ENCODE measurements at regions not wholly inside any gene's neighbourhood (a gene's known extent, or its start where the extent isn't known, plus 50 kb on each side); places are given as distances from the start of the nearest gene placed in this dataset.

DNA sequence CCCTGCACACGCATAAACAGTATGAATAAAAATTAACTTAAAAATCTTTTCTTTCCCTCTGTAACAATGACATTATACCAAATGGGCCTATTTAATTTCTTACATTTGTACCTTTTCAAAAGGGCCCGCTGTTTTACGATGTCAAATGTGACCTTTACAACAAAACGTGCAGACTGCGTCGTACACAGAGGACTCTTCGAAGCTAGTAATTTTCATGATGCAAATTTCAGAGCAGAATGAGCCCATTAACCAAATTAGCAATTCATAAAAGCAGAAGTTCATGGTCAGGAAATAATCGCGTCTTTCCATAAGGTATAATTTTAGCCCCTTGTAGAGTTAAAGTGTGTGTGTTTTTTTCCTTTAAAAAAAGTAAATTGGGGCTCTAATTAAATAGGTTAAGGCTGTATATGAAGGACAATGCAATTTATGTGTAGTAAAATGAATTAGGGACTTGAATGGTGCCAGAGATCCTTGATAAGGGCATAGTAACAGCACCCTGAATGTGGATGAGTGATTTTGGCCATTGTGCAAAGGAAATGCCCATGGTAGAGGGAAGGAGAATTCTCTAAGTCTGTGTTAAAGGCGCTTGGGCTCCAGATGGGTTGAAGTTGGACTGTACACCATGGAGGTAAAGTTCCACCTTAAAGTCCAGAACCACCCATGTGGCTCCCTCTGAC lies 546.4 kb upstream of the EEF2KMT start:
- DNase-seq (ENCODE audit: low spot score), result no peak

DNA sequence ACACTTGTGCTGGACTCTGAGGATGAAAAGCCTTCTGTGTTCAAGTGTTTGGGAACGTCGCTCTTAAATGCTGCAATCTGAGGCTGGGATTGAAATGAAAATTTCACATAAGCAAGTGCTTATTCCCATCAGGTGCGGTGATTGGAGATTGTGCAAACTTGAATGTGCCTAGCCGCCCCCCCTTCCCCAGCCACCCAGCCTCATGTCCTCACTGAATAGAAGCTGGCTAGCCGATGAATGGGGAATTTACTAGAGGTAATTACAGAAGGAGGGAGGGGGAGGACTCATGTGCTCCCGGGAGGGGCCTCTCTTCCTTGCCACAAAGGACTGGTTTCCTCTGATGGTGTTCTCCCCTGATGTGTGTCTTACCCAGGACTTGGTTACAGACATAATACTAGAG lies 544.8 kb upstream of the EEF2KMT start:
- DNase-seq (ENCODE audit: low spot score), result no peak

DNA sequence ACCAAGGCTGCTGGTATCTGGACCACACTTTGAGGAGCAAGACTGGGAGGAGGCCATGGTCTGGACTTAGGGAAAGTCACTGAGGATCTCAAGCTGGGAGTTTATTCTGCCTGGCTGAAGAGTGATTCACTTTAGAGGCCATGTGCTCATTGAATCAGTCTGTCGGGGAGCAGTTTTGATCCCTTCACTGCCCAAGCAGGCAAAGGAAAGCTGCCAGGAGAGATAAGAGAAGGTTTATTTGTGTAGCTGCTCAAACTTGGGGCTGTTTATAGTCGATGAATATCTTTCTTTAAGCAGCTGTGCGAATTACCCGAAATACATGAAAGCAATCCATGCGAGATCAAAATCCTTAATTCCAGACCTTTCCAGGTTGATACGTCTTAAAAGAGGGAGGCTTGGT lies 544.4 kb upstream of the EEF2KMT start:
- DNase-seq (ENCODE audit: low spot score), result no peak

DNA sequence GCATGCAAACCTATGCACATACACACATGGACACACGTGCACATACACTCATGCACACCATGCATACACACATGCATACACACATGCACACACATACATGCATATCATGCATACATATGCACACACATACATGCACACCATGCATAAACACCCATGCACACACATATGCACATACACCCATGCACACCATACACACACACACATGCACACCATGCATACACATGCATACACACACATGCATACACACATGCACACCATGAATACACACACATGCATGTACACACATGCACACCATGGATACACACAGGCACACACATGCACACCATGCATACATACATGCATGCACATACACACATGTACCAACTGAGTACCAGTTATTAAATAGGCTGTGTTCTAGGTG lies 543.3 kb upstream of the EEF2KMT start:
- no peak for DNase-seq (ENCODE audit: low spot score)

DNA sequence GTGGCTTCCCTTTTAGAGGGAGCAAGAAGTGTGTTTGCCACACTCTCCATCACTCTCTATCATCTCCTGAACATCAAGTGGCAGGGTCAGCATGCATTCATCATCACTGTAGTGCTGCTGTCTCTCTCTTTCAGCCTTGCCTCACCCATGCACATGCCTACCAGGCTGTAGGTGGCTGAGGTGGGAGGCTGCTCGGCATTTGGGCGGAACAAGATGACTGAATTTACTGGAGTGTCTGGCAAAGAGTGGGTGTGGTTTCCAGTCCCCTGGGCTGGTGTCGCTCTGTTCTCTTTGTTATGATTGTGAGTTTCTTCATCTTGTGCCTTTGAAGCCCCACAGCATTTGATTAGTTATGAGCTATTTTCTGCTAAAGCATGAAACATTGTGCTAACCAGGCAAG lies 541.9 kb upstream of the EEF2KMT start:
- DNase-seq (ENCODE audit: low spot score), result no peak

DNA sequence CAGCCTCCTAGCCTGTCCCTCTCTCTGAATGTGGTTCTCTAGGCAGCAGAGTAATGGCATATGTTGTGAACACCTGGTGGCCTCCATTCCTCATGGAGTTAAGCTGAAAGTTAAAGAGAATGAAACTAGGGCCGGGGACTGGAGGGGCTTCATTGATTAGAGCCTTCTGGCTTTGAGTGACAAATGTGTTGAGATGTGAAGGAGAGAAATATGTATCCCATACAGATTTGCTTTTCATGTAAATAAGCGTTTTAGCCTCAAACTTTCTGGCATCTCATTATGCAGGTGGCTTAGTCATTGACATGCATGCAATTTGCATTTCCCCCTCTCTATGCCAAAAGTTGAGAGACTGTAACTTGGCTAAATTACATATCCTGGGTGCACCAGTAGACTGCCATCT lies 537.7 kb upstream of the EEF2KMT start:
- no peak for DNase-seq (ENCODE audit: low spot score)

DNA sequence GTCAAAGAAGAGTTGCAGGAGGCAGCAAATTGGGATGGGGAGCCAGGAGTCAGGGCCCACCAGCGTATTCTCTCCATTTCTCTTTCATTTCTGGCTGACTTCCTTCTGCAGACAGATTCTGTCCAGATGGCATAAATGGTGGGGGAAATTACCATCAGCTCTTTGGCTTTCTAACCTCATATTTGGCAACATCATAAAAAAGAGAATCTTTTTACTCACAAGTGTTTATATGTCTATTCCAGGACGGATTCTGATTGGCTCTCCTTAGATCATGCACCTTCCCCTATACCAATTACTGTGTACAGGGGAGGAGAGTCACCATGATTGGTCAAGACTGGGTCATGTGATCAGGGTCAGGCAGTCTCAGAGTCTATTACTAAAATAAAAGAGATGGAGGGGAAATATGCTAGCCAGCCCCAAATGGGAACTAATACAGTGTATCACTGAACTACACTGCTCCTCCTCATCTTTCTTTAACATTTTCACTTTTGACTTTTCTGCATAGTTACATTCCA lies 537.1 kb upstream of the EEF2KMT start:
- no peak for DNase-seq (ENCODE audit: low spot score)

DNA sequence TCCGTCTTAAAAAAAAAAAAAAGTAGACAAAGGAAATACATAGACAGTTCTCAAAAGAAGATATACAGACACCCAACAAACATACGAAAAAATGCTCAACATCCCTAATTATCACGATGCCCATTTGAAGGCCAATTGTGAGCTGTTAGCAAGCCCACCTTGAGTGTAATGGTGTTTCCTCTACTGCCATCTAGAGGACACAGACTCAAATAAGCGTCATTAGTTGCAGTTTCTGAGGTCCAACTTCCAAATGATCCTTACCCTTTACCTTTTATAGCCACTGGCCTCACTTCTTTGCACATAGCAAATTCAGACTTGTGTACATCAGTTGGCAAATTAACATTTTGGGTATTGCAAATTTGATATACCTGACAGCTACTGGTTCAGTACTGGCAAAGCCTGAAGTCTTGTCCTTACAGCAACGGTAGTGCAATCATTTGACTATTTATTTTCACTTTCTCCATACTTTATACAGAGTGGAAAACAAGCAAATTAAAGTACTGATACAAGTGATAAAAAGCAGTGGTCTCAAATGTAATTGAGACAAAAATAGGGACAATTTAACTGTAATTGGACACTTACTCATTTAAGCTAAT lies 536.3 kb upstream of the EEF2KMT start:
- DNase-seq (ENCODE audit: low spot score), result no peak

DNA sequence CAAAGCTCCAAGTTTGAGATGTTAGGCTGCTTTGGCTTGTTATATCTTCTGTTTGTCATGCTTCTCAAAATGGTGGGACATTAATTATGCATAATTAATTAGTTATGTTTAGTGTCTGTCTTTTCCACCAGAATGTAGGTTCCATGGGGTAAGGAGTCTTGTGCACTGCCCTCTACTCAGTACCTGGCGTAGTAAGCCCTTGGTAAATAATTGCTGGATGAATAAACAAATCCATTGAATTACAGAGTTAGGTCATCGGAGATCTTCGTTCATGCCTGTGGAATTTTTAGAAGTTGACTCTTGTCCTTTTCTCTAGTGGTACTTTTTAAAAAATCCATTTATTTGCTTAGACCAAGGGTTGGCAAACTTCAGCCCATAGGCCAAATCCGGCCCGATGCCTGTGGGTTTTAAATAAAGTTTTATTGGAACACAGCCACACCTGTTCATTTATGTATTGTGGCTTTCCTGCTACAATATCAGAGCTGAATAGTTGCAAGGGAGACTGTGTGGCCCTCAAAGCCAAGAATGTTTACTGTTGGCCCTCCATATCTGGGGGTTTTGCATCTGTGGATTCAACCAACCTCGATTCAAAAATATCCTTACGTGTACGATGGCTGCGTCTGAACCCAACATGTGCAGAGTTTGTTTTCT lies 524.8 kb upstream of the EEF2KMT start:
- no peak for DNase-seq (ENCODE audit: low spot score)

DNA sequence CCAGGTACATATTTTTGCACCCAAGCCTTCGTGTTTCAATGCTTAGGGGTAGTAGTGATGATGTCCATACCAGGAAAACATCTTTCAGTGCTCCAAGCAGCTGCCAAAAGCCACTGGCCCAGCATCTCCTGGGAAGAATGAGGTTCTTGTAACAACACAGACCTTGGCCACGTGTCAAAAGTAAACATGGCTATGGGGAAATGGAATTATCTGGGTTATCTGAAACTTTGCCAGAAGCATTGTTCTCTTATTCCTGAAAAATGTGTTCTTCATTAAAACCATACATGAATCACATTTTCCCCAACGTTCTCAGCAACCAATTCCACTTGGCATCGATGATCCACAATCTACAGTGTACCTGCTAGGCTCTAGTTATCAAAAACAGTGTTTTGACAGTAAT lies 524.2 kb upstream of the EEF2KMT start:
- DNase-seq (ENCODE audit: low spot score), result no peak

DNA sequence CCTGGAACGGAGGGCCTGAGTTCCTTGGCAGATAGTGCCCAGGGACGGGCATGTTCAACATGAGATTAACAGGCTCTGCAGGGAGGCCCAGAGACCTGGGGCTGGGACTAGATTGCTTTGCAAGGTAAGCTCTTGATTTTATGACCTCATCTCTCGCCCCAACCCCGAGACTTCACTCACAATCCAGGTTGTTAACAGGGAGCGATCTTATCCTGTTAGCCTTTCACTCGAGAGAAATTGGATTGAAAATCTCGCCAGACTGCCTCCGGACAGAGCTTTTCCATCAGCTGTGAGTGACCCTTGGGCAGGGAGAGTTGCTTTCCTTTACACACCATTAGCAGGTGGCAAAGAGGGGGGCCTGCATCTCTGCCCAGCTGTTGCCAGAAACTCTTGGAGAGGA lies 521.7 kb upstream of the EEF2KMT start:
- DNase-seq (ENCODE audit: low spot score), result no peak

DNA sequence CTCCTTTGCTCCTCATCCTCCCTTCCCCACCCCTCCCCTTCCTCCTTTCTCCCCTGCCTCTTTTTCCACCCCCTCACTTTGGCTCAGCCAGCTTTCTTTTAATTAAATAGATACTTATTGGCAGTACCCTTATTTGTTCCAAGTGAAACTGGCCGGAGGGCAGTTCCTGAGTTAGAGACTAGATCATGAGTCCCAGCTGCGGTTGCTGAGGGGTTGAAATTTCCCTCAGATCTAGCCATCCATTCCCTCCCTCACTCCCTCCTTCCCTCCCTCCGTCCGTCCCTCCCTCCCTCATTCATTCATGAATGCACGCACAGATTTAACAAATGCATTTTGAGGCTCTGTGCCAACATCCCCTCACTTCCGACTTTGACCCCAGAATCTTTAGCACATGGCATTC lies 519.2 kb upstream of the EEF2KMT start:
- no peak for DNase-seq (ENCODE audit: low spot score)

DNA sequence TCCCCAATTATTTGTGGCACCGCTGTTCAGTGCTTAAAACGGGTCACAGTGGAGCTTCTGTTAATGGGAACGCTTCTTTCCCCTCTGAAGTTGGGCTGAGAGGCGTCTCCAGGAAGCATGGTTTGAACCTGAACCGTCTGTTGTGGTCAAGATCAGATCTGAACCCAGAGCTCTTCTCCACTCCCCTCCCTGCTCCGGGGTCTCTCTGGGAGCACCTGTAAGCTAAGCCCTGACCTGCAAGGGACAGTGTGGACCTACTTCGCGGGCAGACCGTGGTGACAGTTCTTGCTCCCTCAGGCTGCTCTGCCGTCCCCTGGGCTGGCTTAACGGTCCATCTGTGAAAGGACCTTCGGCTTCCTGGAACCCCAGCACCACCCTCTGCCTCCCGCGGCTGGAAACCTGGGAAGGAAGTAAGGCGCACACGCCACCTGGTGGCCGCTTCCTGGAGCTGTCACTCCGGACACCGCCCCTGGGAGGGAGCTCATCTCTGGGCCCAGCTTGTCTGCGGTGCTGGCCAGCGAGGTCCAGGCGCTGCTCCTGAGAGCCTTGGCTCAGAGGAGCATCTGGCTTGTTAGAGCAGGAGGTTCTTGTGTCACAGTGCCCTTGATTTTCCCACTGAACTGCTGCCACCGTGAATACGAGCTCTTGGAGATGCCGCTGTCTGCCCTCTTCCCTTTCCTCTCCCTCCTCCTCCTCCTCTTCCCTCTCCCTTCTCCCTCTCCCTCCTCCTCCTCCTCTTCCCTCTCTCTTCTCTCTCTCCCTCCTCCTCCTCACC lies 518.5 kb upstream of the EEF2KMT start:
- peak; percentile 50 for DNase-seq (ENCODE audit: low spot score)

DNA sequence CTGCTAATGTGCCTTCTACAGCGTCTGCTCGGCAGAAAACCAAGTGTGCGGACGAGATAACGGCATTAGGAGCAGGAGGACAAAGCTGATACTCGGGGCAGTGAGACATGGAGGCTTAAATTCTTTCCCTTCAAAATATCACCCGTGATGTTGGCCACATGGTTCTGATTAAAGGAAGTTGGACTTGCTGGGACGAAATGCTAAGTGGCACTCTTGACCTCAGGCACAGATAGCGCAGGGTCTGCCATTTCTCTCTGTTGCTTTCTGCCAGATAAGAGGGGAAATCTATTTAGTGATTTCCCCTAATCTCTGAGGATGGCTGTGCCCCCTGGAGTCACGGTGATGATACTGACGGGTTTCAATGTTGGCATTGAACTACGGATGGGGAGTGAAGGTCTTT lies 509.6 kb upstream of the EEF2KMT start:
- no peak for DNase-seq (ENCODE audit: low spot score)

DNA sequence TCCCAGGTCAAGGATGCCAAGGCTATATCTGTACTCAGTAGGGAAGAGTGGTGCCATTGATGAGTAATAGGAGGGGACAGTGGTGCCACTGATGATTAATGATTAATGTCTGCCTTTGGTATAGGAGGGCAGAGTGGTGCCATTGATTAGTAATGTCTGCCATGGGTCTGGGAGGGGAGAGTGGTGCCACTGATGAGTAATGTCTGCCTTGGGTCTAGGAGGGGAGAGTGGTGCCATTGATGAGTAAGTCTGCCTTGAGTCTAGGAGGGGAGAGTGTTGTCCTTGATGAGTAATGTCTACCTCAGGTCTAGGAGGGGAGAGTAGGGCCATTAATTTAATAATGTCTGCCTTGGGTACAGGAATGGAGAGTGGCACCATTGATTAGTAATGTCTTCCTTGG lies 507.8 kb upstream of the EEF2KMT start:
- no peak for DNase-seq (ENCODE audit: low spot score)

DNA sequence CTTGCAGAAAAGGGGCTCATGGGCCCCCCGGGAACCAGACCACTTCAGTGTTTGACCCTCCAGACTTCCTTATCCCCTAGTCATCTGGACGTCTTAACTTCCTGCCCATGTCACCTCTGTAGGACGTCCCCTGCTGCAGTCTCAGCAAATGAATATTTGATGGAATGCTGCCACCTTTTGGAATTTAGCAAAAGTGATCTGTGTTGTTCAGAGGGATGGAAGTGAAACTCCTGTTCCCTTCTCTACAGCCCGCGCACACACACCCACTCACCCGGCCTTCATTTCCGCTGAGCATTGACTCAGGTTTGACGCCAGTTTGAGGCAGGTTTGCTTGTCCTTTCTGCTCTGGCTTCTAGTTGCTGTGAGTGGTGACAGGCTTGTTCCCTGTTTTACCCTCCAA lies 507.2 kb upstream of the EEF2KMT start:
- no peak for DNase-seq (ENCODE audit: low spot score)

DNA sequence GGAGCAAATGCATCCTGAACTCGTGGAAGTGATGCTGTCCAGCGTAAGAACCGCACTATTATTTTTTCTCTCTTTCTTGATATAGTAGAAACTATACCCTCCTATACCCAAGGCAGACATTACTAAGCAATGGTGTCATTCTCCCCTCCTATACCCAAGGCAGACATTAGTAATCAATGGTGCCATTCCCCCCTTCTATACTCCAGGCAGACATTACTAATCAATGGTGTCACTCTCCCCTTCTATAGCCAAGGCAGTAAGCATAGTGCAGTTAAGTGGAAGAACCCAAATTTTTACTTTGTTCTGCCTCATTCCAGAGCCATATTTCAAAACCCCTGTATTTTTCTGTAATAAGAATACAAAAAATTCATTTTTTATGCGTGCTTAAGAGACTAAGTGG lies 506.2 kb upstream of the EEF2KMT start:
- DNase-seq (ENCODE audit: low spot score), result no peak

DNA sequence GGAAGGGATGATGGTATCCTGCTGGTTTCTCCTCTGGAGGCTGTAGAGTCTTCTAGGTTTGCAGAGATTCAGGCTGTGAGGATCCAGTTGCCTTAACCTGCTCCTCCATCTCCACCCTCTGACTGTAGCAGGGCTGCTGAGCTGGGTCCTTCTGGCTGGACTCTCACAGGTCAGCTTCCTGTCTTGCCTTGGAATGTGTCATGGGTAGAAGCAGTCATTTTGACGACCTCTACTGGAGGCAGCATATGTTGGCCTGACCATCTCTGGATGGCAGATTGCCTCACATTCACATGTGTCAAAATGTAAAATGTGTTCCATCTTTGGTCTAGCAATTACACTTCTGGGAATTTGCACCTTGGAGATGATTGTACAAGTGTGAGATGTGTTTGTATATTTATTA lies 504.4 kb upstream of the EEF2KMT start:
- DNase-seq (ENCODE audit: low spot score), result no peak

DNA sequence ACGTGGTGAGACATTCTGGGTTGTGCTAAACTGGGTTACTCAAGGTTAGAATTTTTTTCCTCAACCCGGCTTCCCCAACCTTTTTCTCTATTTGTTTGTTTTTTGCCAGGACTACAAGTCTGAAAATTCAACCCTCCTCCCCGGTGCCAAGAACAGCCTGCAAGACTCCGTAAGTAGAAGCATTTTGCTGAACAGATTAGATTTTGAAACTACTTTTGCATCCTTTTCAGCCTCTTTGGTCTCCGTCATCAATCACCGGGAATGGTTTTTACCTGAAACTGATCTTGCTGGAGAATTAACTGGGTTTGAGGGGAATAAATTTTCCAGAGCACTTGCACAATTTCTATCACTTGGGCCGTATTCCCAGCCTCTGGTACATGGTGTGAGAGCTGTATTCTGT lies 501.2 kb upstream of the EEF2KMT start:
- DNase-seq (ENCODE audit: low spot score), result no peak

DNA sequence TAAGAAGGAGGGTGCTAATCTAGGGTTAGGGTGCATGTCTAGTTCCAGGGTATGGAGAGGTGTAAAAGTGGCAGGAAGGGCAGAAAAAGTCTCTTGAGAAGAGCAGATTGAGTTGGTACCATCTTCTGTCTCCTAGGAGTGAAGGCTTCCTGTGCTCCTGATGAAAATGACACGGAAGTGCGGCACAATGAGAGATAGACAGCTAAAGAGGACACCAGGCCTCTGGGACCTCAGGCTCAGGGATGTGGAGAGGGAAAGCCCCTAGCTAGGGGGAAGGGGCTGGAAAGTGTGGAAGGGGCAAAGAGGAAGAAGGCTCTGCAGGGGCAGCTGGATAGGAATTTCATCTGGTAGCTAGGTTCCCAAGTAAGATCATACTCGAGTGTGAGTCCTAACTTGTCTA lies 498.3 kb upstream of the EEF2KMT start:
- DNase-seq (ENCODE audit: low spot score), result no peak

DNA sequence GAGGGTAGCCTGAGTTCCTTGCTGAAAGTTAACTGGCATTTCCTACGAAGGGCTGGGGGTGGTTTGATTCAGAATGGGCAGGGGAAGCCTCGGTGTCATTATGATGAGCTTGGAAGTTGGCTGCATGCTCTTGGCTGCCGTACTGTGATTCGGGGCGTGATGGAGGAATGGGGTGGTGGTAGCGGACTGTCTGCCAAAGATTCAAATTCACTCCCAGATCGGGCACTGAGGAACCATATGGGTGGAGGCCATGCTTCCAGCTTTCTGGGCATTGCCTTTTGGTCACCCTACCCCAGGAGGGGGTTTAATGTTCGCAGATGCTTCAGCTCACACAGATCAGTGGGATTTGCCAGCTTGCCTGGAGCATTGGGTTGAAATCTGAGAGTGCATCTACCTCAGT lies 492.8 kb upstream of the EEF2KMT start:
- DNase-seq (ENCODE audit: low spot score), result no peak

DNA sequence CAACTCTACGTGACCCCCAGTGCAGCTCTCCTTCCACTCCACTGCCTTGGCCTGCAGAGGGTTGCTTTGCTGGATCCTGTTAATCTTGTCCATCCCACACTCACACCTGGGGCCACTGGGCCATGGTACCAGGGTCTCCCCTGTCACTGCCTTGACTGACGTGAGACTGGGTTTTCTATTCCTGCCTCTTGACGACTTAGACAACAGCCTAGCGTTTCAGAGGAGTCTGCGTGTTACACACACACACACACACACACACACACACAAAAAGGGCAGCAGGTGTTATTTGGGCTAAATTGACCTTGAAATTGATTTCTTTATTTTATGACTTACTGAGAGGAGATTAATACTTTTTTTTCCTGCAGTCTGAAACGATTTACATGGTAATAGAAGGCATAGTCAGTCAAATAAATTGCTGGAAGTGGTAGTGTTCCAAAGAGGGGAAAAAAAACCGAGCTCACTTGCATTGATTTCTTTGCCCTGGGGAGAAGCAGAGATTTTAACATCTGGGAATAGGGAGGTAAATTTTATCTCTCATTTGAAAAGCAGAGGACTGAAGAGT lies 492.3 kb upstream of the EEF2KMT start:
- no peak for DNase-seq (ENCODE audit: low spot score)

DNA sequence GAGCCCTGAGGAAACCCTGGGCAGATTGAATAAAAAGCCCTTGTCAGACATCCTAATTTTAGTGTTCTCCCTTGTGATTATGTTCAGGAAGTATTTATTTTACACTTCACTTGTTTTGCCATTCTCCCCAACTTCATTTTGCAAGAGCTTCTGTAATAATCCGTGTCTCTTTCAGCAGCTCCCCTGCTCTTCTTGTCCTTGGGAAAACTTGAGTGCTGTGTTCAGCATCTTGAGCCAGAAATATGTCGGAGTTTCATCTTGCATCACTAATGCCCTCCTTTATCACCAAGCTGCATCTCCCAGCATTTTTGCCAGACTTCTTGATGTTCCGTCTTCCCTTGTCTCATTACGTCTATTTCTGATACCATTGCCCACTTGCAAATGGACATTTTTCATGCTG lies 486.5 kb upstream of the EEF2KMT start:
- no peak for DNase-seq (ENCODE audit: low spot score)
